ENCODE measurements at regions not wholly inside any gene's neighbourhood (a gene's known extent, or its start where the extent isn't known, plus 50 kb on each side); places are given as distances from the start of the nearest gene placed in this dataset.
"Not testable (repeated sequence)": the region's sequence is repeated elsewhere in the genome, so short reads cannot be mapped to it uniquely, and the experiment has no call there.

DNA sequence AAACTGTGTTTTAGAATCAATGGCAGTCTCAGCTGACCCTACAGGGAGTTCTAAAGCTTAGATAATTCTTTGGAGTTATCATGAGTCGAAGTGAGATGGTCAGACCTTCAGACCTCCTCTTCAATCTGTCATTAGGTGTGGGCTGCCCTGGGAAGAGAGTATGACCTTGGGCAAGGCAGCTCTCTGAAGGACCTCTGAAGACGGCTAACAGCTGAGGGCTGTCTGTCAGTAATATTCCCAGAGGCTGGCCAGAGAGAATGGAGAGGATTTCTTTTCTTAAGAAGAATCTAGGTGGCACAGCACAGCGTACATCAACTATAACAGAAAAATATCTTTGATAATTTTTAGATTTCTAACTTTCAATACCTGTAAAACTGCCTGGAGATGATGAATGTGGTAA lies 379.4 kb downstream of the ZNF674 start:
- Histone ChIP-seq H3K4me3 (no peak overlapping the region), H3K27ac (no peak overlapping the region), H3K27me3 (no peaks in the 10 kb centered on the region), H3K9me3 (no peaks in the 10 kb centered on the region), H3K36me3 (no peaks in the 10 kb centered on the region), H3K4me1 (no peaks in the 10 kb centered on the region)
- TF ChIP-seq POLR2A (IDR thresholded peaks at IDR 0.05) (no peak), EP300 (IDR thresholded peaks at IDR 0.05; ENCODE audit: low read depth) (no peak), POLR2AphosphoS5 (IDR thresholded peaks at IDR 0.05) (no peak)
- TF ChIP-seq, protein P1, sequence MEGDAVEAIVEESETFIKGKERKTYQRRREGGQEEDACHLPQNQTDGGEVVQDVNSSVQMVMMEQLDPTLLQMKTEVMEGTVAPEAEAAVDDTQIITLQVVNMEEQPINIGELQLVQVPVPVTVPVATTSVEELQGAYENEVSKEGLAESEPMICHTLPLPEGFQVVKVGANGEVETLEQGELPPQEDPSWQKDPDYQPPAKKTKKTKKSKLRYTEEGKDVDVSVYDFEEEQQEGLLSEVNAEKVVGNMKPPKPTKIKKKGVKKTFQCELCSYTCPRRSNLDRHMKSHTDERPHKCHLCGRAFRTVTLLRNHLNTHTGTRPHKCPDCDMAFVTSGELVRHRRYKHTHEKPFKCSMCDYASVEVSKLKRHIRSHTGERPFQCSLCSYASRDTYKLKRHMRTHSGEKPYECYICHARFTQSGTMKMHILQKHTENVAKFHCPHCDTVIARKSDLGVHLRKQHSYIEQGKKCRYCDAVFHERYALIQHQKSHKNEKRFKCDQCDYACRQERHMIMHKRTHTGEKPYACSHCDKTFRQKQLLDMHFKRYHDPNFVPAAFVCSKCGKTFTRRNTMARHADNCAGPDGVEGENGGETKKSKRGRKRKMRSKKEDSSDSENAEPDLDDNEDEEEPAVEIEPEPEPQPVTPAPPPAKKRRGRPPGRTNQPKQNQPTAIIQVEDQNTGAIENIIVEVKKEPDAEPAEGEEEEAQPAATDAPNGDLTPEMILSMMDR (IDR thresholded peaks at IDR 0.05) = no peak
- 71% methylated on average over 3 of the region's 3 CpGs; no CpG with 5 or more reads in 1 of the 2 donors for WGBS, 2 donors (ENCODE audit: low coverage in 1 of 2)
- in situ Hi-C loops (cut with MboI; ENCODE audit: low pct_ligation_motif_present in 1 of 4, low pct_unique_long_range_greater_than_20kb in 1 of 4, low sequenced_read_pairs in 3 of 4) = no loop called here
- DNase-seq = no peak
- intact Hi-C loops (cut with DNase I; ENCODE audit: low total_unique reads) = no loop called here

DNA sequence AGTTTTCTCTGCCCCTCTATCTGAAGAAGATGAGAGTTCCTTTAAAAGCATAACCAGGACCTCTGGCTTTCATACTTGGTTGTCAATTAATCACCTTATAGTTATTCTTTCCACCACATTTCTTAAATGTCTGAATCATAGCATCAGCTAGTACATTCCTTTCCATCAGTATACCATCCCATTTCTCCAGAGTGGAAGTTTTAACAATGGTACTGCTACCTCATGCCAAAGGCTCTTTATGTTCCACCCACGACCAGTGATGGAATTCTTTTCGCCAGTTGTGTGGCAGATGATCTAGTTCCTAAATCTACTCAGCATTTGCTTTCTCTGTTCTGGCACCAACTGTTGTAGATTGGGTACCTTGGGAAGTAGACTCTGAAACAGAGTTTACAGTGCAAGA lies 379.8 kb downstream of the ZNF674 start:
- 70% methylated on average over 2 of the region's 2 CpGs; no CpG with 5 or more reads in 1 of the 2 donors for WGBS, 2 donors (ENCODE audit: low coverage in 1 of 2)

DNA sequence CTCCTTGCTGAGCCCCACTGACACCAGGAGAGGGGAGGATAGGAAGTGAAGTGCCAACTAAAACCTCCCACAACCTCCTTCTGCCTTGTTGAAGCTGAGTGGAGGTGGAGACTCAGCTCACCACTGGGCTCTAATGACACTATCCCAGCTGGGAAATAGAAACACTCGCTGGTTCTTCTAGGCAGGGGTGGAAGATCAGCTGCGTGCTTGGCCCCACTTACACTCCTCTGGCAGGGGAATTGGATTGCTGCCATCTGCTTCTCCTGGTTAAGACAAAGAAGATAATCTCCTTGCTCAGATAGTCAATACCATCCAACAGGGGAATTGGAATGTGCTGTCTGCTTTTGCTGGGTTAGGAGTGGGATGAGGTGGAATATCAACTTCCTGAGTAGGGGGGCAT lies 392.5 kb downstream of the ZNF674 start:
- no peak overlapping the region for H3K4me3 ChIP-seq
- intact Hi-C loops (cut with DNase I; ENCODE audit: low total_unique reads) = no loop called here
- 80% methylated on average over 2 of the region's 2 CpGs; no CpG with 5 or more reads in 1 of the 2 donors for WGBS, 2 donors (ENCODE audit: low coverage in 1 of 2)
- H3K27ac ChIP-seq = no peak overlapping the region
- H3K4me1 ChIP-seq = no peaks in the 10 kb centered on the region
- no peak for TF ChIP-seq POLR2AphosphoS5 (IDR thresholded peaks at IDR 0.05)
- no peak for TF ChIP-seq EP300 (IDR thresholded peaks at IDR 0.05; ENCODE audit: low read depth)
- TF ChIP-seq, protein P1 (IDR thresholded peaks at IDR 0.05) = no peak
- no peak for TF ChIP-seq POLR2A (IDR thresholded peaks at IDR 0.05)
- no peaks in the 10 kb centered on the region for H3K27me3 ChIP-seq
- no peaks in the 10 kb centered on the region for H3K36me3 ChIP-seq
- DNase-seq = no peak
- in situ Hi-C loops (cut with MboI; ENCODE audit: low pct_ligation_motif_present in 1 of 4, low pct_unique_long_range_greater_than_20kb in 1 of 4, low sequenced_read_pairs in 3 of 4) = no loop called here
- no peaks in the 10 kb centered on the region for H3K9me3 ChIP-seq

More for the DNA sequence above, 379.8 kb downstream of the ZNF674 start:
- H3K4me3 ChIP-seq = no peak overlapping the region
- H3K9me3 ChIP-seq = no peaks in the 10 kb centered on the region
- no peaks in the 10 kb centered on the region for H3K36me3 ChIP-seq
- DNase-seq = no peak
- no peak overlapping the region for H3K27ac ChIP-seq
- H3K4me1 ChIP-seq = no peaks in the 10 kb centered on the region
- in situ Hi-C loops (cut with MboI; ENCODE audit: low pct_ligation_motif_present in 1 of 4, low pct_unique_long_range_greater_than_20kb in 1 of 4, low sequenced_read_pairs in 3 of 4) = no loop called here
- H3K27me3 ChIP-seq = no peaks in the 10 kb centered on the region
- TF ChIP-seq EP300 (IDR thresholded peaks at IDR 0.05; ENCODE audit: low read depth) = no peak
- TF ChIP-seq, protein P1 (IDR thresholded peaks at IDR 0.05) = no peak
- no peak for TF ChIP-seq POLR2AphosphoS5 (IDR thresholded peaks at IDR 0.05)
- TF ChIP-seq POLR2A (IDR thresholded peaks at IDR 0.05) = no peak
- intact Hi-C loops (cut with DNase I; ENCODE audit: low total_unique reads) = no loop called here

DNA sequence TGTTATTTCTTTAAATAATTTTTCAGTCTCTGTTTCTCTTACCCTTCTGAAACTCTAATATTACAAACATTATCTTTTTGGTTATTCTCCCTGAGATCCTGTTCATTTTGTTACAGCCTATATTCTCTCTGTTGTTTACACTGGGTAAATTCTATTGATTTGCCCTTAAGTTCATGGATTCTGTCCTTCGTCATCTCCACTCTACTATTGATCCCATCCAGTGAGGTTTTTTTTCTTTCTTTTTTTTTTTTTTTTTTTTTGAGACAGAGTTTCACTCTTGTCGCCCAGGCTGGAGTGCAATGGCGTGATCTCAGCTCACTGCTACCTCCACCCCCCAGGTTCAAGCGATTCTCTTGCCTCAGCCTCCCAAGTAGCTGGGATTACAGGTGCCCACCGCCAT lies 393.9 kb downstream of the ZNF674 start:
- H3K9me3 ChIP-seq; H3K27me3 ChIP-seq; in situ Hi-C loops (cut with MboI; ENCODE audit: low pct_ligation_motif_present in 1 of 4, low pct_unique_long_range_greater_than_20kb in 1 of 4, low sequenced_read_pairs in 3 of 4); H3K27ac ChIP-seq; H3K4me1 ChIP-seq; H3K4me3 ChIP-seq; H3K36me3 ChIP-seq; DNase-seq; intact Hi-C loops (cut with DNase I; ENCODE audit: low total_unique reads): not testable (repeated sequence)
- WGBS, 2 donors (ENCODE audit: low coverage in 1 of 2) = 86% methylated on average over 5 of the region's 5 CpGs; no CpG with 5 or more reads in 1 of the 2 donors

DNA sequence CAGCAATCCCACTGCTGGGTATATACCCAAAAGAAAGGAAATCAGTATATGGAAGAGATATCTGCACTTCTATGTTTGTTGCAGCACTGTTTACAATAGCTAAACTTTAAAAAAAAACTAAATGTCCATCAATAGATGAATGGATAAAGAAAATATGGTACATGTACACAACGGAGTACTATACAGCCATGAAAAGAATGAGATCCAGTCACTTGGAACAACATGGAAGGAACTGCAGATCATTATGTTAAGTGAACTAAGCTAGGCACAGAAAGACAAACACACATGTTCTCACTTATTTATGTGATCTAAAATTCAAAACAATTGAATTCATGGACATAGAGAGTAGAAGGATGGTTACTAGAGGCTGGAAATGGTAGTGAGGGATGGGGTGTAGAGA lies 400.7 kb downstream of the ZNF674 start:
- in situ Hi-C loops (cut with MboI; ENCODE audit: low pct_ligation_motif_present in 1 of 4, low pct_unique_long_range_greater_than_20kb in 1 of 4, low sequenced_read_pairs in 3 of 4) = no loop called here
- WGBS, 2 donors (ENCODE audit: low coverage in 1 of 2) = 83 to 100% methylated on average over 1 of the region's 1 CpG
- TF ChIP-seq, protein P1 (IDR thresholded peaks at IDR 0.05) = no peak
- TF ChIP-seq POLR2A (IDR thresholded peaks at IDR 0.05) (no peak), EP300 (IDR thresholded peaks at IDR 0.05; ENCODE audit: low read depth) (no peak), POLR2AphosphoS5 (IDR thresholded peaks at IDR 0.05) (no peak)

More for the DNA sequence above, 400.7 kb downstream of the ZNF674 start:
- Histone ChIP-seq H3K36me3 (no peaks in the 10 kb centered on the region), H3K4me3 (no peak overlapping the region), H3K9me3 (no peaks in the 10 kb centered on the region), H3K4me1 (no peaks in the 10 kb centered on the region), H3K27ac (no peak overlapping the region), H3K27me3 (no peaks in the 10 kb centered on the region)
- no peak for DNase-seq
- intact Hi-C loops (cut with DNase I; ENCODE audit: low total_unique reads) = no loop called here

Data from transverse colon (tissue), 4 donors.